GM18507 (cell line): ENCODE measurements at regions not wholly inside any gene's neighbourhood (a gene's known extent, or its start where the extent isn't known, plus 50 kb on each side); places are given as distances from the start of the nearest gene placed in this dataset.

Source experiments
- DNase-seq: peaks from one replicate; pipeline ENCODE4 v3.0.0; 2011; ENCODE audit warnings: low read depth; ENCODE audit not compliant: insufficient read length; ENCODE audit errors: extremely low spot score
- FAIRE-seq: peaks from 2 replicates; lab custom pipeline; 2011; peaks lifted over from hg19 to GRCh38; lab: Jason Lieb, UNC

DNA sequence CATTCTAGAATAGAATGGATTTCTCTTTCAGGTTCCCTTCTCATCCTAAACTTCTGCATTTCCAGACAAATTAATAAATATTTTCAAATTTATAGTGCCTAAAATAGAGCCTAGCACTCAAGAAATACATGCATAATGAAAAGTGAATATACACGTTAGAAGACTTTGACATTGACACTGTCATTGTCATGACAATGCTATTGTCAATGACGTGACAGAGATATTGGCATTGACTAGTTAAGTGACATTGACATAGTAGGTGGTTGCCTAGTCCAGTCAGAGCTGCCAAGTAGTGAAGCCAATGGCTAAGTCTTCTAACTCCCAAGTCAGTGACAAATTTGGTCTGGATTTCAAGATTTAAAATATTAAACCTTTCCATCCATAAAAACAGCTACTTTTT lies 410.5 kb downstream of the LMO4 start:
- FAIRE-seq = no peak
- no peak for DNase-seq

DNA sequence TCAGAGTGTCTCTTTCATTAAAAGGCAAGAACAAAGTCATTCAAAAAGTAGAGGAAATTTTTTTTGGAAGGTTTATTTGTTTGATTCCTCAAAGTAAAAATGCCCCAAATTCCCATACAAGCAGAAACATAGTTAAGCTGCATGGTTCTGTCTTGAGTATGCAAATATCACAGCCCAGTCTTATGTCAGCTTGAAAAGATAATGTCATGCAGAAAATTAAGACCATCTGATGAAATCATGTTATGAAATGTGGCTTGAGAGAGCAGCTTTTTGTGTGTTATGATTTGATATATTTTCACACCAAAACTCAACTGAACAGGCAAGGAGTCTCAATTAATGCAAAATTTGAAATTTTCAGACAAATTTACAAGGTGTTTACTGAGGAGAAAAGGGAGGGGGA lies 411.0 kb downstream of the LMO4 start:
- DNase-seq = no peak
- FAIRE-seq = no peak

DNA sequence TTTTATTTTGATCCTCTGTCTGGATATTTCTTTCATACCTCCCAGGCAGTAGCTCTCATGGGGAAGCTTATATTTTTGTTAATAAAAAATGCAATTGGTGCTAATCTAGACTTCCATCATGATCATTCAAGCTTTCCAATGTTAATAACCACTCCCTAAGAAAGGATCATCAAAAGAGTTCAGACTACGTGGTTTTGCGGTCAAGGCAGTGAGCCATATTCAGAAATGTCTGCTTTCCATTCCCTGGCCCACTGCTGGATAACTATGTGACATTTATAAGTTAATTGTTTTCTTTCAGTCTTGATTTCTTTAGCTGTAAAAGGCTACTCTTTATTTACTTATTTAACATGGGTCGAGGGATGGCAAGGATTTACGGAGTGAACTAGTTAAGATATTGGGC lies 414.6 kb downstream of the LMO4 start:
- FAIRE-seq = no peak

DNA sequence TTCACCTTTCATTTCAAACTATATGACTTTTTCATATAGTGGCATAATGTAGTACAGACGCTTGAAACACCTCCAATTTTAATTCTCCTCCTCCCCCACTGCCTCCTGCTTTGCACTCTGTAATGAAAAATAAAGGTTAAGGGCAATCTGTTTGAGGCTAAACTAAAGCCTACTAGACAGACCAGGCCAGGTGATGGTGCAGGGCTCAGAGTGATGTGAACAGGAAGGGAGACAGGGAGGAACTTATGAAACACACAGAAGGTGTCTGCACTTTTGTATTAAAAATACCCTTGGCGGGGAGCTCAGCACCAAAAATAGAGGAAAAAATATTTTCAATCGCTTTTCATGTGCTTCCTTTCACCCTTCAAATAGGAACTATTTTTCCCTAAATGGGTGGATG lies 415.4 kb downstream of the LMO4 start:
- DNase-seq = no peak

More for the DNA sequence above, 414.6 kb downstream of the LMO4 start:
- DNase-seq = no peak

DNA sequence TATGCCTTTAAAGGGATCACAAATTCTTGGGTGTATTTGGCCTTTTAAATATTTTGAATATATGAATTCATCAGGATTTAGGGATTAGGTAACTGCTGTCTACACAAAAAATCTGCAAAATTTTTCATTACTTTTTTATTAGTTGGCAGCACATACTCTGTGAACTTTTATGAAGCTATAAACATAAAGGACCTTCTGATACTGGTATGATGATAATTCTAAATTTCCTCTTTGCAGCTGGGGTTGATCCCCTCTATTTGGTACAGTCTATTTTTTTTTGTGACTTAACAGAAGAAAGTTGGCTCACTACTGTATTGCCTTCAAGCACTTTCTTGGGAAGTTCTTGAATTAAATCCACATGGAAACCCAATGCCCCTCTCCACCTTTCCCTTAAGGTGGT lies 416.1 kb downstream of the LMO4 start:
- no peak for DNase-seq

More for the DNA sequence above, 415.4 kb downstream of the LMO4 start:
- no peak for FAIRE-seq

DNA sequence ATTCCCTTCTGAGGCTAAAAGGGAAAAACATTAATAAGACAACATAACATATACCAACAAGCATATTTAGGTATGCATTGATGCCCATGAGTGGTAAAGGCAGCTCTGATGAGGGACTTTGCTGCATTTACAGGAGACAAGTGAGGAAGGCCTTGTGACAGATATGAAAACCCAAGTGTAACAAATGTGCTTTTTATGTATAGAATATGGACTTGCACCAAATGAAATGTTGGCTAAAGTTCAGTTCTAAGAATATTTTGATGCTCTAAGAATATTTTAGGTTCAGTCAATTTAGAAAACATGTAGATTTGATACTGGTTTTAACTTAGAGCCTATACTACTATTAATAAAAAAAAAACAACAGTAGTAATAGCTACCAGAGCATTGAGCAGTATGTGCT lies 424.7 kb downstream of the LMO4 start:
- FAIRE-seq (no peak), DNase-seq (no peak)

More for the DNA sequence above, 416.1 kb downstream of the LMO4 start:
- no peak for FAIRE-seq

DNA sequence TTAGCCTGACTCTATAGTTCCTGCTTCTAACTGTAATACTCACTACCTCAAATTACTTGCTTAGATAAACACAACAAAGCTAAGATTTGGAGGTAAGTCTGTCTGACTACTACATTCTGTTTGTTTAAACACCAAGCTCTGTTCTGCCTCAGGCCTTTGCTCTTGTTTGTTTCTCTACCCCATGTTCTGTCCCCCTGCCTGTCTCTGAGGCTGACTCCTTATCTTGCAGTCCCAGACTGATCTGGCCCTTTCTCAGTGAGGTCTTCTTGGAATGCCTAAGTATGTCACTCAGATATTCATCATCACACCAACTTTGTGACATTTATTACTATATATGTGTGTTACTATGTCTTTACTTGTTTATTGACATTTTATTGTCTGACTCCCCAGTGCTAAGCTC lies 425.5 kb downstream of the LMO4 start:
- no peak for DNase-seq
- no peak for FAIRE-seq

DNA sequence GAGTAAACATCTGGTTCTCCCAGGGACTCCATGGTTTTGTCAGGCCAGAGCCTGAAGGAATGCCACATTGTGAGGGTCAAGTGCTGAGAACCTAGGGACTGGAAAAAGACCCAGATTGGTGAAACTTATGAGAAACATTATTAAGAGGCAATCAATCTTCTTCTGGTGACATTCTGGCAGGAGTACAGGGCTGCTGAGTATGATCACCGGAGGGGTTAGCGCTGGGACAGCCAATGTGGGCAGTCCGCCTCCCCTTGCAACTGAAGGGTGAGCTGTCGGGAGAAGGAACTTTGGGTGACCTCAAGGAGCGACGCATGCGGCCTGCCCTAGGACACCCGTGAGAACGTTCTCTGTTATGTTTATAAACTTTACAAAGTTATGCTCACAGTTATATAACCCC lies 429.0 kb downstream of the LMO4 start:
- DNase-seq = no peak
- FAIRE-seq = no peak

DNA sequence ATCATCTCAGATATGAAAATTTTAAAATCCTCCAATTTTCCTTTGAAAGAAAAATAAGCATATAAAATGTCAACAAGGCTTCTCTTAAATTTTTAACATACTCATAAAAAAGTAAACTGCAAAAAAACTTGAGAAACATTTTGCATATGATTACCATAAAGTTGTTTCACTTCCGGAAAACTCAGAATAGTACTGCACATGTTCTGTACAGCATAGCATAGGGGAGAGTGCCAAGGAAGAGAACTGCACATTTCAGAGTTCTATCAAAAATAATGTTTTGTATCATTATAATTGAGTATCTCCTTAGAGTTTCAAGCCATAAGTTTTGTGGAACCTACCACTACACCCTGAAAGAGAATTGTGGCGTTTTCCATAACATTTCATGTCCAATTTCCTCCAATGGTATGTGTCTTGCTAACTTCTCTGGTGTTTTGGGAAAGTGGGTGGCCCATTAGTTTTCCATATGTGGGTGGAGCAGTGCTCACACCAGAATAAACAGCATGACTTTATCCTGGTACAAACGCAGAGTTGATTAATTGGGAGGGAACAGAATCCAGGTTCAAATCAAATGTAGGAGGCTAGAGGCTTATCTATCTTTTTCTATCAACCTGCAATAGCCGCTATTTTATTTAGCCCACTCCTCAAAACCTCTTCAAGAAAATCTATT lies 430.9 kb downstream of the LMO4 start:
- DNase-seq (no peak), FAIRE-seq (no peak)

DNA sequence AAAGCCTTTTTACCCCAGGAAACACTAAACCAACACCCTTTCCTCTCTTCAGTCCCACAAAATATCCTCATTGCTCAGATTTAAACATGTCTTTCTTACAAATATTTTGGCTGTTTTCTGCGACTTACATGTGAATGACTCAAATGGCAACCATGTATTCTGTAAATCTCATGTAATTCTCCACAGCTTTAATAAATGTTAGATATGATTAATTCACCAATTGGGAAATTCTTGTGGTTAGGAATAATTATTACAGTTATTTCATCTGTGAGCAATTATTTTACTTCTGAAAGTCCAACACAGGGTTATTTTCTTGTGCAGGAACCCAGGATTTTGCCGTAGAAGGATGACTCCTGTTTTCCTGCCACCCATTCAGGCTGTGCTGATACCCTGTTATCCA lies 431.5 kb downstream of the LMO4 start:
- DNase-seq (no peak), FAIRE-seq (no peak)

DNA sequence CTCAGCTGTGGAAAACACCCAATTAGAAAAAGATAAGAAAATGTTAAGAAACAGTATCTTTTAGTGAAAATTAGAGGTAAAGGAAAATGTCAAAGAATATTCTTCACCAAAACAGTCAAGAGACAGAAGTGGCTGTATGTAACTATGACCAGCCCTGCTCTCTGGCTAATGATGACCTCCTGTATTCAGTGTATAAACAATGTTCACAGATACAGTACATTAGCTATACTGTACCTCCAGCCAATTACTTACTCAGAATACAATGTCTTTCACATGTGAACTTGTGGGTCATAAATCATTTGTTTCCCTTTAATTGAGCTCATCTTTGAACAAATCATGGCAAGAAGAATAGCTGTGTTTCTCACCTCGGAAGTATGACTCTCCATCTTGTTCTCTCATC lies 432.0 kb downstream of the LMO4 start:
- FAIRE-seq (no peak), DNase-seq (no peak)

DNA sequence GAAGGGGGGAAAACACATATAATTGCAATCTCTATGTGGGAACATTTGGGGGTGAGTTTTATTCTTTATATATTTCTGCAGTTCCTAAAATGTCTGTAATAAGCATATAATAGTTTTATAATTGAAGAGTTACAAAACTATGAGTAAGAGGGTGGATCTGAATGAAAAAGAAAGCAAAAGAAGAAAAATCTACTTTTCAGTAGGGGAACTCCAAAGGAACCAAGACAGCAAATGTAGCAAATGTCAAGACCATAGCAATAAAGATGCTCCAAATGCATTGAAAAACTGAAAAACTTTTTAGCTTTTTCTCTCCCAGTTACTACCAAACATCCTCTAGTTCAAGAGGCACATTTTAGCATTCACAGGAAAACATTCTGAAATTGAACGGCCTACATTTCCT lies 434.8 kb downstream of the LMO4 start:
- no peak for FAIRE-seq
- DNase-seq = no peak

DNA sequence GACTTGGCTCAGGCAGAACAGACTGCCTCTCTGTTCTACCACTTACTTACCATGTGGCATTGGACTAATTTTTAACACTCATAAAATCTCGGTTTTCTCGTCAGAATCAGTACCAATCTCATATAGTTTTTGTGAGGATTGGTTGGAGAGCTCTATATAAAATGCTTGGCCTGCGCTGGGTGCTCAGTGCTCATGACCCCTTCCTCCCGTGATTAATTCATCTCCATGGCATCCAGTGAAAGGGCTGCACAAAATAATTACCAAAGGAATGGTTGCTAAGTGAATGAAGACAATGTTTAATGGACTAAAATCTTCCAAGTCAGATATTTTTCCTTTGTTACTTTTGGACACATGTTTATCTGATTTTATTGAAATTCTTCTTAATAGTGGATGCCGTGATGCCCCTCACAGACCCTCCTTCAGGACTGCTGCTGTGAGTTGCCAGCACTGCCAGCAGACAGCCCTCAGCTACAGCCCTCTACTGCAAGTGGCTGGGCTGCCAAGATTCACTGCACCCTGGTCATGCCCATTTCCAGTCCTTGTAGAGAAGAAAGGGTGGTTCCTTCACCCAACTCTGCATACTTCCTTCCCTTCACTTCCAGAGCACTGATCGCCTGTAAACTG lies 436.5 kb downstream of the LMO4 start:
- no peak for FAIRE-seq
- no peak for DNase-seq

DNA sequence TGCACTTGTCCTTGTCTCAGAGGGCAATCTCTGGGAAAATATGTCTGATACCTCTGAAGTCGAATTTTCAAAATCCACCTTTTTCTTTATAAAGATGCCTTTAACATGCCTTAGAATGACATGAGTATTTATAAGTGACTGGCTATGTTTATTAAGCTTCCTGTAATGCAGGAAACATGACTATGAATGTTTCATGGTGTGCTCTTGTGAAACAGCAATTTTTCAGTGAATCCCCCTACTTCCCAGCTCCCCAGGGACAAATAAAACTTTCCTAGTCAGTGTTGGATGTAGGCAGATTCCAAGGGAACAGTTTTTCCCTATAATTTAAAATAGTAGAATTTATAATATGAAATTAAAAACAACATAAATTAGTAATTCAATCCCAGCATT lies 437.0 kb downstream of the LMO4 start:
- DNase-seq (no peak), FAIRE-seq (no peak)

DNA sequence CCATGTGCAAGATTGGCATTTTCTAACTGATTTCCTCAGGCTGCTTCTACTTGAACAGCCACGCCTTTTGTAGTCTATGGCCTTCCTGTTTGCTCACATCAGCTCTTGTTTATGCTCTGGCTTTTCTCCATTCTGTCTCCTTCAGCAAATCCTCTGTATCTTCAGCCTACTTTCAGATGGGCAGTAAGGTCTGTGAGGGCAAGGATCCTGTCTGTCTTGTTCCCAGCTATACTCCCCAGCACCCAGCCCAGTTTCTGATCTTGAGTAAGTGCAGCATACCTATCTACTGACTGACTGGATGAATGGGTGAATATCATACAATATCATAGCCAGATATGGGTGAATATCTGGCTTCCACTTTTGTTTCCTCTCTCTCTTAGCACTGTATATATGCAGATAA lies 438.1 kb downstream of the LMO4 start:
- no peak for FAIRE-seq
- no peak for DNase-seq

DNA sequence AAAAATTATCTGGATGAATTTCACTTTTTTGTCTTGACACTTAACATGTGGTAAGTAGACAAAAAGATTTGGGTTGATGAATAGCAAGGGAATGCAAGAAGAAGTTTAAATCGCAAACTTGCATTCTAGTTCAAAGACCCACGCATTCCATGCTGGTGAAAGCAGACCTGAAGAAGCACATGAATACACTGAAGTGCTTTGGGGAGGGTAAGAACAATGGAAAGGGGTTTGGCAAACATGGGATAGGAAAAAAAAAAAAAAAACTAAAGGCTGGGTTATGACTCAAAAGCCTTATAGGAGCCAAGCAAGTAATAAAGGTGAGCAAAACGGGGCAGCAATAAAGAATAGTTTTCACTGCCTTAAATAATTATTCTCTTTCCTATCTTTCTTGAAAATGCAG lies 450.2 kb downstream of the LMO4 start:
- no peak for DNase-seq
- no peak for FAIRE-seq

DNA sequence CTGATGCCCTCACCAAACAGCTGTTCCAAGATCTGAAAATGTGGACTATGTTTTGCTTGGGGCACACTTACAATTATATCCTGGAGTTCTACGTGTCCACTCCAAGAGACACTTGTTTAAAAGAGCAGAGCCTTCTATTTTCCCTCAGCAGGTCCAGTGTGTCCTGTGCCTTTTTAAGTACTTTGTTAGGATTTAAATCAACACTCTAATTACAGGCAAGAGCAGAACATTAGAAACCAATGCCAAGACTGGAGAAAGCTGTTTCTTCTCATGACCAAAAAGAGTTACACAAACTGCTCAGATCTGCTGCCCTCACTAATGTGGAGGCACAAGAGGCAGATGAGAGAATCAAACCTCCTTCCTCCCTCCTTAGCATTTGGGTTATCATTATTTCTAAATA lies 452.9 kb downstream of the LMO4 start:
- DNase-seq (no peak), FAIRE-seq (no peak)

DNA sequence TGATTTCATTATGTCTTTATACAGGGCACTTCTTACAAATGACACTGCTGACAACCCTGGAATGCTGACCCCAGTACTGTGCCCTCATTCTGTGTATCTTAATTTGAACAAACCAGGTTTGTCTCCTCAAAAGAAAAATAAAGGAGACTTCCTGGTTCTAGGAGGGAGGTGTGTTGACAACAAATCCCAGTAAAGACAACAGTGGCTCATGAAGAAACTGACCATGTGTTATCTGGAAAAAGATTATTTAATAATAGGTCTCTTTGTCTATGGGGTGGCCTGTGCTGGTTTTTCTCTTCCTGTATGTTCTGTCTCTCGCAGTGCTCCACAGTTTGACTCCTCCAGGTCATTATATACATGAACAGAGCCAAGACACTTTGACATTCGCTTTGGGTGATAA lies 454.6 kb downstream of the LMO4 start:
- no peak for FAIRE-seq
- no peak for DNase-seq

DNA sequence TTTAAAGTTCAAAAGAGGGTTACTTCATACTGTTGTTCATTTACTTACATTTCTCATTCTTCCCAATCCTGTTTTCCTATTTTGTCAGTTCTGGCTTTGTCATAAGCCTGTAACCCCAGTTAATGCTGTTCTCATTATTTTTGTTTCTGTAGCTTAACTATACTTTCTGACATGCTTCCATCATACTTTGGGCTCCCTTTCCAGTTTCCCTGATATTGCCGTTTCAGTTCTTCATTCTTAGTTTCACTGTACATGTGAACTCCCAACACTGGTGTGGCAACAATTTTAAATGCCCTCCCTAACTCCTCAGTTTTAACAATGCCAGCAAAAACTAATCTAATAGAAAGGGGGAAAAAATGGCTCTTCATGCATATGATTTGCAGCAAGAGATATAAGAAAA lies 456.7 kb downstream of the LMO4 start:
- DNase-seq = no peak

DNA sequence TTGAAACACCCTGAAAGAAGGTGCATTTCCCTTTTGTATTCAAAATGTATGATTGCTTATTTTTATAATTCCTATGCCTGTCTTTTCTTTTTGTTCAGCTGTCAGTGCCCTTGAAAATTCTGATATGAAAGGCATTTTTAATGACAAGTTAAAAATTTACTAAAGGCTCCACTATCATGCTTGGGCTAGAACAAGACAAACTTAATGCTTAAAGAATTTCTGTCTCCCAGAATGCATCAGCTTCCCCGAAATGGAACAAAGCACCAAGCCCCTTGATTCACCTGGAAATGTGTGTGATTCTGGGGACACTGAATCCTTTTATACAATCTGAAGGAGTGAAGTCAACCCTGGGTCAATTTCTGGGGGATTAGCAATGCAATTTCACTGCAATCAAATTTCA lies 457.5 kb downstream of the LMO4 start:
- DNase-seq = no peak
- no peak for FAIRE-seq

More for the DNA sequence above, 456.7 kb downstream of the LMO4 start:
- no peak for FAIRE-seq

DNA sequence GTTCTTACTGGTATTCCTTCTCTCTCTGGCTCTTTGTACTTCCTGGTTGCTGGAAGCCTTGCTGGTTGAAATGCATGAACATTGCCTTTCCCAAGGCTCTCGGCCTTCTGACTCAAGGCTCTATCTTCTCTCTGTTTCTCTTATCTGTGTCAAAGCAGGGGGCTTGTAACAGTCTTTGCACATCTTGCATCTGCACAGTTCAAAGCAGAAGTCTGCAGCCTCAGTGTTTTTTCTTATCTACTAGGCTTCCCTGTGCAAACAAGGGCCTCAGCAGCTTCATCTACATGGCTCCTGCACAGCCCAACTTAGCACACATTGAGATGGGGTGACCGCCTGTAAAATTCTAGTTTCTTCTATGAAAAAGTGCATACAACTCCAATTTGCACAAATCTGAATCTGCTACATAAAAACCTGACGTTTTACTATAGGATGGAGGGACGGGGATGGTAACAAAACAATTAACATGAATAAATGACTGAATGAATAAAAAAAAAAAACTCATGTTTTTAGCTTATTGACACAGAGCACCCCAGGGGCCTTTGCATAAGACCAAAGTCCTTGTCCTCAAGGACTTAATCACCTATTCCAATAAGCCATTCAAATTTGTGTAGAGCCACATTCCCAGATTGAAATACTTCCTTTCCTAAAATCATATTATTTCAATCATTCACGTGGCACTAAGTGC lies 458.3 kb downstream of the LMO4 start:
- FAIRE-seq = no peak
- DNase-seq = no peak
